ENCODE measurements at regions not wholly inside any gene's neighbourhood (a gene's known extent, or its start where the extent isn't known, plus 50 kb on each side); places are given as distances from the start of the nearest gene placed in this dataset.

GRCh38 chr12:43105426-43105981 is 446.5 kb downstream of the ADAMTS20 start:
- Mint-ChIP-seq H3K27ac (no peak overlapping the region), H3K4me3 (no peak overlapping the region), H3K36me3 (no peaks in the 10 kb centered on the region), H3K4me1 (no peaks in the 10 kb centered on the region), H3K27me3 (no peaks in the 10 kb centered on the region), H3K9me3 (peaks cover 15% of the 10 kb centered on the region)

- H3K36me3 Mint-ChIP-seq: no peaks in the 10 kb centered on the region
- no peaks in the 10 kb centered on the region for H3K27me3 Mint-ChIP-seq
- H3K4me3 Mint-ChIP-seq: no peak overlapping the region
- no peaks in the 10 kb centered on the region for H3K4me1 Mint-ChIP-seq
- H3K9me3 Mint-ChIP-seq: peaks cover 9% of the 10 kb centered on the region
- H3K27ac Mint-ChIP-seq: no peak overlapping the region
Observed at GRCh38 chr12:43104494-43104893, 447.5 kb downstream of the ADAMTS20 start.

- H3K27me3 Mint-ChIP-seq: no peaks in the 10 kb centered on the region
- H3K4me1 Mint-ChIP-seq: no peaks in the 10 kb centered on the region
- peaks cover 9% of the 10 kb centered on the region for H3K9me3 Mint-ChIP-seq
- H3K27ac Mint-ChIP-seq: no peak overlapping the region
- no peaks in the 10 kb centered on the region for H3K36me3 Mint-ChIP-seq
- no peak overlapping the region for H3K4me3 Mint-ChIP-seq
Observed at GRCh38 chr12:43103866-43104265, 448.1 kb downstream of the ADAMTS20 start.

- Mint-ChIP-seq H3K9me3 (peaks cover 9% of the 10 kb centered on the region), H3K36me3 (no peaks in the 10 kb centered on the region), H3K4me1 (no peaks in the 10 kb centered on the region), H3K4me3 (no peak overlapping the region), H3K27me3 (no peaks in the 10 kb centered on the region), H3K27ac (no peak overlapping the region)
Observed at GRCh38 chr12:43102546-43103264, 449.3 kb downstream of the ADAMTS20 start.

GRCh38 chr12:43100231-43100630 is 451.8 kb downstream of the ADAMTS20 start:
- Mint-ChIP-seq H3K9me3 (peaks cover 5% of the 10 kb centered on the region), H3K4me1 (no peaks in the 10 kb centered on the region), H3K27me3 (no peaks in the 10 kb centered on the region), H3K27ac (no peak overlapping the region), H3K4me3 (no peak overlapping the region), H3K36me3 (no peaks in the 10 kb centered on the region)

GRCh38 chr12:43099691-43100163 is 452.3 kb downstream of the ADAMTS20 start:
- no peak overlapping the region for H3K4me3 Mint-ChIP-seq
- H3K9me3 Mint-ChIP-seq: peaks cover 5% of the 10 kb centered on the region
- no peaks in the 10 kb centered on the region for H3K27me3 Mint-ChIP-seq
- no peaks in the 10 kb centered on the region for H3K4me1 Mint-ChIP-seq
- no peaks in the 10 kb centered on the region for H3K36me3 Mint-ChIP-seq
- no peak overlapping the region for H3K27ac Mint-ChIP-seq

- Mint-ChIP-seq H3K4me3 (no peak overlapping the region), H3K27ac (no peak overlapping the region), H3K9me3 (peaks cover 5% of the 10 kb centered on the region), H3K27me3 (no peaks in the 10 kb centered on the region), H3K36me3 (no peaks in the 10 kb centered on the region), H3K4me1 (no peaks in the 10 kb centered on the region)
Observed at GRCh38 chr12:43098766-43099550, 453.0 kb downstream of the ADAMTS20 start.

- Mint-ChIP-seq H3K4me1 (no peaks in the 10 kb centered on the region), H3K9me3 (peaks cover 5% of the 10 kb centered on the region), H3K27ac (no peak overlapping the region), H3K36me3 (no peaks in the 10 kb centered on the region), H3K4me3 (no peak overlapping the region), H3K27me3 (no peaks in the 10 kb centered on the region)
Observed at GRCh38 chr12:43098071-43098470, 453.9 kb downstream of the ADAMTS20 start.

- no peaks in the 10 kb centered on the region for H3K27me3 Mint-ChIP-seq
- H3K4me3 Mint-ChIP-seq: no peak overlapping the region
- no peak overlapping the region for H3K27ac Mint-ChIP-seq
- peaks cover 10% of the 10 kb centered on the region for H3K9me3 Mint-ChIP-seq
- H3K36me3 Mint-ChIP-seq: no peaks in the 10 kb centered on the region
- no peaks in the 10 kb centered on the region for H3K4me1 Mint-ChIP-seq
Observed at GRCh38 chr12:43097471-43097870, 454.5 kb downstream of the ADAMTS20 start.

- Mint-ChIP-seq H3K4me3 (no peak overlapping the region), H3K9me3 (peaks cover 11% of the 10 kb centered on the region), H3K4me1 (no peaks in the 10 kb centered on the region), H3K27ac (no peak overlapping the region), H3K36me3 (no peaks in the 10 kb centered on the region), H3K27me3 (no peaks in the 10 kb centered on the region)
Observed at GRCh38 chr12:43095669-43096280, 456.2 kb downstream of the ADAMTS20 start.

GRCh38 chr12:43094886-43095575 is 457.0 kb downstream of the ADAMTS20 start:
- Mint-ChIP-seq H3K36me3 (no peaks in the 10 kb centered on the region), H3K4me1 (no peaks in the 10 kb centered on the region), H3K9me3 (peaks cover 17% of the 10 kb centered on the region), H3K4me3 (no peak overlapping the region), H3K27me3 (no peaks in the 10 kb centered on the region), H3K27ac (no peak overlapping the region)

GRCh38 chr12:43090981-43091380 is 461.0 kb downstream of the ADAMTS20 start:
- Mint-ChIP-seq H3K27ac (no peak overlapping the region), H3K9me3 (peaks cover 19% of the 10 kb centered on the region), H3K27me3 (no peaks in the 10 kb centered on the region), H3K4me1 (no peaks in the 10 kb centered on the region), H3K4me3 (no peak overlapping the region), H3K36me3 (no peaks in the 10 kb centered on the region)

- Mint-ChIP-seq H3K4me1 (no peaks in the 10 kb centered on the region), H3K4me3 (no peak overlapping the region), H3K27ac (no peak overlapping the region), H3K27me3 (no peaks in the 10 kb centered on the region), H3K9me3 (peaks cover 30% of the 10 kb centered on the region), H3K36me3 (no peaks in the 10 kb centered on the region)
Observed at GRCh38 chr12:43087195-43088091, 464.6 kb downstream of the ADAMTS20 start.

GRCh38 chr12:43079476-43079875 is 472.5 kb downstream of the ADAMTS20 start:
- Mint-ChIP-seq H3K36me3 (no peaks in the 10 kb centered on the region), H3K27me3 (no peaks in the 10 kb centered on the region), H3K9me3 (peaks cover 13% of the 10 kb centered on the region), H3K4me3 (no peak overlapping the region), H3K4me1 (no peaks in the 10 kb centered on the region), H3K27ac (no peak overlapping the region)
